ENCODE measurements at regions not wholly inside any gene's neighbourhood (a gene's known extent, or its start where the extent isn't known, plus 50 kb on each side); places are given as distances from the start of the nearest gene placed in this dataset.

- TF ChIP-seq ZNF512B (CRISPR knock-in tag; IDR thresholded peaks at IDR 0.05; ENCODE audit: borderline replicate concordance) (peak; percentile 88), SMC3 (IDR thresholded peaks at IDR 0.05; ENCODE audit: low read length) (peak; percentile 71), MYC (CRISPR knock-in tag; IDR thresholded peaks at IDR 0.05; ENCODE audit: borderline replicate concordance) (peak; percentile 54; the same call in 1 of the 2 replicates), KLF12 (CRISPR knock-in tag; IDR thresholded peaks at IDR 0.05; ENCODE audit: borderline replicate concordance) (no peak; the same call in 1 of the 2 replicates), ZNF234 (CRISPR knock-in tag; conservative IDR thresholded peaks at IDR 0.05) (no peak), PAF1 (CRISPR knock-in tag; IDR thresholded peaks at IDR 0.05) (no peak), GMEB2 (CRISPR knock-in tag; IDR thresholded peaks at IDR 0.05; ENCODE audit: low read depth) (no peak), RARA (CRISPR knock-in tag; IDR thresholded peaks at IDR 0.05) (no peak), FOXK2 (IDR thresholded peaks at IDR 0.05) (no peak), ZNF546 (CRISPR knock-in tag; conservative IDR thresholded peaks at IDR 0.05) (no peak), NFYC (CRISPR knock-in tag; IDR thresholded peaks at IDR 0.05) (no peak), PHF21A (CRISPR knock-in tag; IDR thresholded peaks at IDR 0.05) (peak; percentile 97), NCOA1 (CRISPR knock-in tag; IDR thresholded peaks at IDR 0.05) (no peak), ZSCAN21 (CRISPR knock-in tag; IDR thresholded peaks at IDR 0.05; ENCODE audit: borderline replicate concordance) (peak; percentile 75; the same call in 1 of the 2 replicates), ZNF276 (CRISPR knock-in tag; IDR thresholded peaks at IDR 0.05; ENCODE audit: low read depth) (0 out of 2 replicates have a peak, but pooled peaks have one; percentile 73), HMGA1 (CRISPR knock-in tag; conservative IDR thresholded peaks at IDR 0.05) (no peak), PRDM10 (CRISPR knock-in tag; IDR thresholded peaks at IDR 0.05; ENCODE audit: low read depth) (peak; percentile 78; the same call in 1 of the 2 replicates), ZNF564 (CRISPR knock-in tag; IDR thresholded peaks at IDR 0.05) (peak; percentile 81; the same call in 1 of the 2 replicates), ZNF333 (CRISPR knock-in tag; IDR thresholded peaks at IDR 0.05; ENCODE audit: borderline replicate concordance) (no peak)
Measured at GRCh38 chr20:1776681-1777475, 118.3 kb upstream of the SIRPA start (continued).

All from HepG2 (cell line).